HepG2 (cell line): ENCODE measurements at regions not wholly inside any gene's neighbourhood (a gene's known extent, or its start where the extent isn't known, plus 50 kb on each side); places are given as distances from the start of the nearest gene placed in this dataset.

ENCODE experiments used
- ATAC-seq: fragments of 200-7000 bp; cut with Tn5 transposase; 3 replicates; pipeline ENCODE4 v1.9.1; 2020; ENCODE audit warnings: mild to moderate bottlenecking, moderate library complexity
- BruUV-seq: library from RNA; stranded (reverse); fragments of 400-500 nt; replicated peaks from 2 replicates; lab custom pipeline; 2021; lab: Mats Ljungman, UMichigan
- CTCF ChIA-PET: fragments of 300-600 bp; formaldehyde crosslinking; extraction: SDS; loops from one replicate; lab custom pipeline; 2021; ENCODE audit warnings: low total read pairs, inconsistent platforms, low intra/inter-chr PET ratio; lab: Yijun Ruan, JAX
- POLR2A ChIA-PET: fragments of 350-600 bp; sonication (Branson Sonifier 250); formaldehyde crosslinking; loops from one replicate; lab custom pipeline; 2020; ENCODE audit warnings: antibody characterized with exemption, inconsistent platforms; lab: Yijun Ruan, JAX
- DNase-seq: peaks from one replicate; pipeline ENCODE4 v3.0.0-alpha.2; 2015; ENCODE audit warnings: low spot score
- FAIRE-seq: peaks from 3 replicates; lab custom pipeline; 2011; peaks lifted over from hg19 to GRCh38; lab: Jason Lieb, UNC
- H2AFZ ChIP-seq: one replicate; pipeline ENCODE4 v1.6.1; 2011; ENCODE audit warnings: low read length, inconsistent platforms
- H3K27ac ChIP-seq: fragments of 300-600 bp; 3 replicates; pipeline ENCODE4 v1.8.0; 2011; ENCODE audit warnings: mixed run types, mild to moderate bottlenecking, mixed read lengths, low read length, inconsistent platforms; ENCODE audit not compliant: insufficient read depth; ENCODE audit errors: extremely low read length
- H3K27me3 ChIP-seq, 2 experiments: fragments of 200-600 bp in 1 of 2; 2 replicates in 1 of 2; 3 replicates in 1 of 2; pipeline versions ENCODE4 v1.6.0 to v1.8.0; 2011; ENCODE audit warnings: low read length in 2 of 2, mild to moderate bottlenecking in 2 of 2, moderate library complexity in 2 of 2, inconsistent platforms in 1 of 2; ENCODE audit not compliant: insufficient read depth in 2 of 2, control insufficient read depth in 1 of 2
- H3K36me3 ChIP-seq, 2 experiments: fragments of 200-600 bp in 1 of 2; replicated peaks in 1 of 2; 2 replicates in 1 of 2; 3 replicates in 1 of 2; pipeline versions ENCODE4 v1.5.1 to v1.8.0; 2011; ENCODE audit warnings: low read length in 2 of 2, inconsistent platforms in 1 of 2; ENCODE audit not compliant: insufficient read depth in 2 of 2, control insufficient read depth in 1 of 2
- H3K4me1 ChIP-seq: 2 replicates; pipeline ENCODE4 v1.5.1; 2012; ENCODE audit warnings: low read length, inconsistent platforms; ENCODE audit not compliant: insufficient read depth
- H3K4me2 ChIP-seq: 2 replicates; pipeline ENCODE4 v1.6.0; 2011; ENCODE audit warnings: low read depth, low read length, inconsistent platforms
- H3K4me3 ChIP-seq, 3 experiments: fragments of 200-600 bp in 1 of 3; sonication (generic), shearing (Covaris generic) in 1 of 3; replicated peaks in 1 of 3; 2 replicates each; pipeline ENCODE4 v1.5.1; 2011 to 2016; ENCODE audit warnings: low read length in 3 of 3, inconsistent platforms in 2 of 3, low read depth in 2 of 3, mild to moderate bottlenecking in 2 of 3, control low read depth in 1 of 3, mixed read lengths in 1 of 3; ENCODE audit not compliant: insufficient read depth in 1 of 3
- H3K79me2 ChIP-seq: one replicate; pipeline ENCODE4 v1.6.1; 2011; ENCODE audit warnings: low read length, inconsistent platforms; ENCODE audit not compliant: insufficient read depth
- H3K9ac ChIP-seq: 2 replicates; pipeline ENCODE4 v1.6.0; 2011; ENCODE audit warnings: mild to moderate bottlenecking, low read depth, low read length, inconsistent platforms; ENCODE audit not compliant: insufficient read depth
- H3K9me3 ChIP-seq: 2 replicates; pipeline ENCODE4 v1.5.1; 2012; ENCODE audit warnings: mild to moderate bottlenecking, low read length
- H4K20me1 ChIP-seq: 2 replicates; pipeline ENCODE4 v1.6.0; 2011; ENCODE audit warnings: inconsistent platforms, mild to moderate bottlenecking, low read length, moderate library complexity; ENCODE audit not compliant: insufficient read depth
- ETV5 ChIP-seq: IDR thresholded peaks from 2 replicates; pipeline ENCODE4 v1.6.1; 2018; ENCODE audit warnings: missing biosample characterization, missing genetic modification reagents, inconsistent platforms, borderline replicate concordance
- MTF1 ChIP-seq: sonication (generic); formaldehyde crosslinking; IDR thresholded peaks from 2 replicates; pipeline ENCODE4 v1.5.0; 2020; ENCODE audit warnings: missing genetic modification reagents
- POLR2AphosphoS5 ChIP-seq: IDR thresholded peaks from 2 replicates; pipeline ENCODE4 v1.6.1; 2012; ENCODE audit warnings: low read depth, low read length
- SKI ChIP-seq: fragments of 450-650 bp; IDR thresholded peaks from one replicate; pipeline ENCODE4 v1.6.1; 2018; ENCODE audit warnings: mild to moderate bottlenecking; ENCODE audit not compliant: partially characterized antibody
- ZNF205 ChIP-seq: IDR thresholded peaks from 2 replicates; pipeline ENCODE4 v1.6.1; 2018; ENCODE audit warnings: missing biosample characterization, missing genetic modification reagents
- ZNF329 ChIP-seq: sonication (generic); formaldehyde crosslinking; IDR thresholded peaks from 2 replicates; pipeline ENCODE4 v1.9.0; 2021; ENCODE audit warnings: low read depth, mild to moderate bottlenecking, missing genetic modification reagents
- WGBS: methylation state at CpG from one replicate; pipeline ENCODE4 v1.1.6; 2017; ENCODE audit warnings: low lambda C conversion rate; 5-methylcytosine and 5-hydroxymethylcytosine counted together
- in situ Hi-C: cut with HindIII; loops from 2 replicates; pipeline ENCODE4 v1.10.0; 2017; ENCODE audit warnings: low pct_unique_long_range_greater_than_20kb; ENCODE audit not compliant: extremely low pct_ligation_motif_present
- intact Hi-C: fragments of 100-400 bp; cut with micrococcal nuclease; formaldehyde crosslinking; loops from one replicate; pipeline ENCODE4 v1.10.0; 2022; ENCODE audit not compliant: unreplicated experiment
- TF ChIP-seq, protein P1 (sequence below): sonication (generic); formaldehyde crosslinking; IDR thresholded peaks from 2 replicates; pipeline ENCODE4 v1.4.0; 2020; ENCODE audit warnings: low read depth, mild to moderate bottlenecking, missing genetic modification reagents
- TF ChIP-seq, protein P2 (sequence below): sonication (generic); formaldehyde crosslinking; IDR thresholded peaks from 2 replicates; pipeline ENCODE4 v1.5.0; 2020; ENCODE audit warnings: mild to moderate bottlenecking, missing genetic modification reagents

GRCh38 chr7:34558022-34558421 lies 100.0 kb upstream of the NPSR1 start:
- no peak for DNase-seq
- no peak overlapping the region for H2AFZ ChIP-seq
- FAIRE-seq, result no peak

More at GRCh38 chr7:34558022-34558421, 100.0 kb upstream of the NPSR1 start:
- Histone ChIP-seq H3K4me1 (no peaks in the 10 kb centered on the region), H3K27ac (no peak overlapping the region), H3K27me3 (no peaks in the 10 kb centered on the region), H3K79me2 (no peaks in the 10 kb centered on the region), H4K20me1 (no peaks in the 10 kb centered on the region), H3K36me3 (no peaks in the 10 kb centered on the region), H3K9me3 (no peaks in the 10 kb centered on the region), H3K4me2 (no peak overlapping the region), H3K4me3 (no peak overlapping the region), H3K9ac (no peak overlapping the region)
- CTCF ChIA-PET, result no interaction called here
- intact Hi-C loops, result no loop called here
- 96% methylated on average over 4 of the region's 4 CpGs for WGBS
- ATAC-seq, result no peak
- TF ChIP-seq POLR2AphosphoS5 (no peak), MTF1 (CRISPR knock-in tag) (no peak), ZNF205 (CRISPR knock-in tag) (no peak), ETV5 (CRISPR knock-in tag) (no peak), ZNF329 (CRISPR knock-in tag) (no peak), SKI (no peak)
- TF ChIP-seq, protein P1, sequence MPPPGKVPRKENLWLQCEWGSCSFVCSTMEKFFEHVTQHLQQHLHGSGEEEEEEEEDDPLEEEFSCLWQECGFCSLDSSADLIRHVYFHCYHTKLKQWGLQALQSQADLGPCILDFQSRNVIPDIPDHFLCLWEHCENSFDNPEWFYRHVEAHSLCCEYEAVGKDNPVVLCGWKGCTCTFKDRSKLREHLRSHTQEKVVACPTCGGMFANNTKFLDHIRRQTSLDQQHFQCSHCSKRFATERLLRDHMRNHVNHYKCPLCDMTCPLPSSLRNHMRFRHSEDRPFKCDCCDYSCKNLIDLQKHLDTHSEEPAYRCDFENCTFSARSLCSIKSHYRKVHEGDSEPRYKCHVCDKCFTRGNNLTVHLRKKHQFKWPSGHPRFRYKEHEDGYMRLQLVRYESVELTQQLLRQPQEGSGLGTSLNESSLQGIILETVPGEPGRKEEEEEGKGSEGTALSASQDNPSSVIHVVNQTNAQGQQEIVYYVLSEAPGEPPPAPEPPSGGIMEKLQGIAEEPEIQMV (CRISPR knock-in tag), result no peak
- TF ChIP-seq, protein P2, sequence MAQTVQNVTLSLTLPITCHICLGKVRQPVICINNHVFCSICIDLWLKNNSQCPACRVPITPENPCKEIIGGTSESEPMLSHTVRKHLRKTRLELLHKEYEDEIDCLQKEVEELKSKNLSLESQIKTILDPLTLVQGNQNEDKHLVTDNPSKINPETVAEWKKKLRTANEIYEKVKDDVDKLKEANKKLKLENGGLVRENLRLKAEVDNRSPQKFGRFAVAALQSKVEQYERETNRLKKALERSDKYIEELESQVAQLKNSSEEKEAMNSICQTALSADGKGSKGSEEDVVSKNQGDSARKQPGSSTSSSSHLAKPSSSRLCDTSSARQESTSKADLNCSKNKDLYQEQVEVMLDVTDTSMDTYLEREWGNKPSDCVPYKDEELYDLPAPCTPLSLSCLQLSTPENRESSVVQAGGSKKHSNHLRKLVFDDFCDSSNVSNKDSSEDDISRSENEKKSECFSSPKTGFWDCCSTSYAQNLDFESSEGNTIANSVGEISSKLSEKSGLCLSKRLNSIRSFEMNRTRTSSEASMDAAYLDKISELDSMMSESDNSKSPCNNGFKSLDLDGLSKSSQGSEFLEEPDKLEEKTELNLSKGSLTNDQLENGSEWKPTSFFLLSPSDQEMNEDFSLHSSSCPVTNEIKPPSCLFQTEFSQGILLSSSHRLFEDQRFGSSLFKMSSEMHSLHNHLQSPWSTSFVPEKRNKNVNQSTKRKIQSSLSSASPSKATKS (CRISPR knock-in tag), result no peak
- in situ Hi-C loops, result no loop called here
- no TSS peak for BruUV-seq
- POLR2A ChIA-PET, result no interaction called here
